Testis (tissue), 2 donors: ENCODE measurements at regions not wholly inside any gene's neighbourhood (a gene's known extent, or its start where the extent isn't known, plus 50 kb on each side); places are given as distances from the start of the nearest gene placed in this dataset.

Experiments
- CTCF ChIP-seq, 3 experiments: fragments of 450-650 bp in 2 of 3; fragments of 200-600 bp in 1 of 3; sonication (generic) in 1 of 3; IDR thresholded peaks; one replicate each; pipeline ENCODE4 v1.5.1; 2016 to 2019; ENCODE audit warnings: antibody characterized with exemption in 3 of 3, mild to moderate bottlenecking in 2 of 3, moderate library complexity in 1 of 3
- POLR2A ChIP-seq: fragments of 450-650 bp; IDR thresholded peaks from one replicate; pipeline ENCODE4 v1.6.1; 2017; ENCODE audit warnings: antibody characterized with exemption, mild to moderate bottlenecking, moderate library complexity

DNA sequence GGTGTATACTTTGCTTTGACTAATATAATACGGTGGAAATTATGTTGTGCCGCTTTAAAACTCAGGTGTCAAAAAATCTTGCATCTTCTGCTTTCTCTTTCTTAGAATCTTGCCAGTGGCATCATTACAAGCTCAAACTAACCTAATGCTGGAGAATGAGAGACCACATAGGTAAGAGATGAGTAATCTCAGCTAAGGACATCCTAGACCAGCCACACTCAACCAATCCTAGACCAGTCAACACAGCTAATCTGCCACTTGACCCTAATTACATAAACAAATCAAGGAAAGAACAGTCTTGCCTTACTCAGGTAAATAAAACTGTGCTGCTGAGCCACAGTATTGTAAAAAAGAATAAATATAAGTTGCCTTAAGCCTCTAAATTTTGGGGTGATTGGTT, 1323.9 kb upstream of the SPRY2 start:
- TF ChIP-seq CTCF (IDR thresholded peaks at IDR 0.05) (no peak), POLR2A (no peak)
